HG03520 (cell line): ENCODE measurements at regions not wholly inside any gene's neighbourhood (a gene's known extent, or its start where the extent isn't known, plus 50 kb on each side); places are given as distances from the start of the nearest gene placed in this dataset.
A peak's percentile ranks its signal among the peaks of the same experiment; 100 is the strongest.

Experiments
- ATAC-seq: cut with Tn5 transposase; IDR thresholded peaks from one replicate; pipeline ENCODE4 v1.9.1; 2021; ENCODE audit warnings: mild to moderate bottlenecking, moderate library complexity; ENCODE audit not compliant: unreplicated experiment

DNA sequence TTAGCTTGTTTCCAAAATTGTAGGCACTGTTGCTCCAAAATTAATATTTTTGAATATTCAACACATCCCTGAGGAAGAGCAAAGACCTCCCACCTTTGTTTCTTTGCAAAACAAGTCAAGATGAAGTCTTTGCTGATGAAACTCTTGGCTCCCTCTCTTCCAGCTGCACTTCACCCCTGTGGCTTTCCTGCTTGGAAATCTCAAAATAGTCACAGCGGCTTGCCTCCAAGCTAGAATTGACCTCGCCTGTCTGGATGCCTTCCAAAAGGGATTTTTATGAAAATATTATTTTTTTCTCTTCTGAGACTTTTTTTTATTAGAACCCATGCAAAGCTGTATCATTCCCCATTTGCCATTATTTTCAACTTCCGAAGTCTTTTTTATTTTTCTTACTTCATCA, 71.1 kb upstream of the MROH9 start:
- no peak for ATAC-seq

DNA sequence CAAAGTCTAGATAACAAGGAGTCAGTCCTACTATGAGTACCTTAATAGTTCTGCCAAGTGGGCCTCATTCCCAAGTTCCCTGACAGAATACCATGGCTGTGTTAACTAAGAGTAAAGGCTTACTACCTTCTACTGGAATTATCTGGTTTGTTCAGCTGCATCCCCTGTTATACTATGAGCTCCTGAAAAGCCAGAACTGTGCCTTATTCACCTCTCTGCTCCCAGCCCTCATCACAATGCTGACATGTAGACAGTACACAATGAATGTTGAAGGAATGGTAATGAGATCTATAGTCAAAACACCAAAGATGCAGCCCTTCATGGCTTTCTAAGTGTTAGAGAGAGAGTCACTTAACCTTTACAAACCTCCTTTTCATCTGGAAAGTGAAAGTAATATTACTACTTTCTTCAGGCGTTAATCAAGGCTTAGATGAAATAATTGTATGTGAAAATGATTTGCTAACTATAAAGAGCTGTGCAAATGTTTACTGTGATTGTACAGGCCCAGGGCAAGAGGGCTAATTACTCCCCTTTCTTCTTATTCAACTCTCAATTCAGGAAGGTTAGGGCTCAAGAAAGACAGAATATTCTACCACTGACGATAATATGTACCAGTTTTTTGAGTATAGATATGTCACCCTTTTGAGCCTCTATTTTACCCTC, 70.3 kb upstream of the MROH9 start:
- ATAC-seq: no peak

DNA sequence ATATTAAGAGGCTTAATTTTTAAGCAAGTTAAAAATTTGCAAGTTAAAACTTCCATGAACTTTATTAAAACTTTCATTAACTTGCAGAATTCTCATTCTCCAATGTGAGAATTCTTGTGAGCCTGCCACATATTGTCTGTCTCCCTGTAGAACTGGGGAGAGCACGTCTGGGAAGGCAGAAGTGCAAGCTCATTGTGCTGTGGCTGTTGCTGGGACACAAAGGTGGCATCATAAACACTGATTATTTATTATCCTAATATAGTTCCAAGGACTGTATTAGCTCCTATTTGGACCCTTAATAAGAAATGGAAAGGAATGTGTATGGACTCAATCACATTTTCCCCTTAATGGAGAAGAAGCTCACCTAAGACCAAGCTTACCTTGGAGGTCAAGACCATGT, 68.7 kb upstream of the MROH9 start:
- no peak for ATAC-seq

DNA sequence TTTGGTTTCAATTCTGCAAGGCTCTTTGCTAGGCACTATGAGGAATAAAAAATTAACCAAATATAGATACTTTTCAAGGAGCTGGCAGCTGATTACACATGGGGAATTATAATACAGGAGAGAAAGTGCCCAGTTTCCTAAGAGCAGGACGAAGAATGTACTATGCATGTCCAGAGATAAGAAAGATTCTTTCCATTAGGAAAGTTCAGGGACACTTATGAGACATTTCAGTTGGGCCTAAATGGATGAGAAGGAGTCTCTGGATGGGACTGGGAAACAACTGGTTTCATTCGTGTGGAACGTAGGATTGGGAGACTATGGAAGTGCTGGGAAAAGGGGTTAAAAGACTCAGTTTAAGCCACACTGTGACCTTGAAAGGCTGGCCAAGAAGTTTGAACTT, 63.5 kb upstream of the MROH9 start:
- ATAC-seq: no peak

DNA sequence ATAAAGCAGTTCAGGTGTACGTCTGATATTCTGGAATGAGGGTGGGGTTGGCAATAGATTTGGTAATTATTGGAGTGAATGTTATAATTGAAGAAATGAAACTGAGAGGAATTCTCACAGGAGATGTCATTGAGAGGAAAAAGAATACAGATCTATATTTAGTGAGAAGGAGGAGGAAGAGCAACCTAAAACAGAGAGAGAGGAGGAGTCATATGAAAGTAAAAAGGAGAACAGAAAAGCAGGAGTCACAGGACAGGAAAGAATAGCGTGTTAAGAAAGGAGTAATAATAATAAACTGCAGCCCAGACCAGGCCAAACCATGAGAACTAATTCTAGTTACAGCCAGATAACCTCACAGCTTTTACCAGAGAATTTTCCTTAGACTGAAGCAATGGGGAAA, 62.7 kb upstream of the MROH9 start:
- ATAC-seq: peak; percentile 70

DNA sequence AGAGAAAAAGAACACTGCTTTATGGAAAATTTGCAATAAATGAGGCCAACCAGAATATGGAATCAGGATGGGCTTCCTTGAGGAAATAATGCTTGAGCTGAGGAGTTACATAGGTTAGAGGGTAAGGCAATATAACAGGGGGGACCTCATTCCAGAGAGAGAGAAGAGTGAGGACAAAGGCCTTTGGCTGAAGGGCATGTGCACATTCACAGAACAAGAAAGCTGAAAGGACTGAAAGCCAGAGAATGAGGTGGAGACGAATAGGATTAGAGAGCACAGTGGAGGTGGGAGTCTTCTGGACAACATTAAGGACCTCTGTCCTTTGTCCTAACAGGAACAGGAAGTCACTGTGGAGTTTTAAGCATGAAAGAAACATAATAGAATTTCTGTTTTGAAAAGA, 60.7 kb upstream of the MROH9 start:
- ATAC-seq: no peak

DNA sequence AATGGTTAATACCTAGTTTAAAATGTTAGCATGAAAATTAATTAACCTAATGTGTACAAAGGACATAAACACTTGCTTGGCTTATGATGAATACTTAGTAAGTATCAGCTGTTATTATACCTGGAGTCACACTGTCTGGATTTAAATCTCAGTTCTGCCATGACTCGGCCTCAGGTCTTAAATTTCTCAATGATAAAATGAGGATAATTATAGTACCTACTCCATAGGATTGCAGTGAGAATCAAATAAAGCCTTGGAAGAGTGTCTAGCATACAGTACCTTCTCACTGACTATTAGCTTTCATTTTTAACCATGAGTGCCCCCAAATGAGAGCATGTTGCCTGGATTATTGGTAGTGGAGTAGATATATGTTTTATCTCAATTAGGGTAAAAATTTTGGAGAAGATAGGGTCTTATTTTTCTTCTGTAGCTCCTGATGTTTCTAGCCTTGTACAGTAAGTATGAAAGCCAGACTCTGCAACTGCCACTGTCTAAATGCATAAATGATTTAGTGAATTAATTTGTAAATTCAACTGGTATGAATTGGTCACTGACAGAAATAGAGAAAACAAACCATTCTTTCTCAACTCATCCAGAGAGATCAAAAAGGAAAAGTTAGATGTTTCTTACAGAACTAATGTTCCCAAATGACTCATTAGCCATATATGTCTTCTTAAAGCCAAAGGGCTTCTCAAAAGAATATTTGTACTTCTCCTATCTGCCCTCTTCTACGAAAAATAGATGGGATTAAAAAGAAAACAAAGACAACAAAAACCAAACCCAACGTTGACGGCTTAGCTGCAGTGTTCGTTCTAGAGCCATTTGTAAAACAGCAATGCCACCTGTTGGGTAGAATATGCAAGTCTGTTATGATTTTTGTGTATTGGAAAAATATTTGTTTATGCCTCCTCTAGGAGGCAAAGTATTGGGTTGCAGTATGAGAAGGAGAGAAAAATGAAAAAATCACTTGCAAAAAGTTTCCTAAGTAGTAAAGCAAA, 53.8 kb upstream of the MROH9 start:
- no peak for ATAC-seq
